Retinal pigment epithelial cell (primary cell): ENCODE measurements at regions not wholly inside any gene's neighbourhood (a gene's known extent, or its start where the extent isn't known, plus 50 kb on each side); places are given as distances from the start of the nearest gene placed in this dataset.
"Not testable (repeated sequence)": the region's sequence is repeated elsewhere in the genome, so short reads cannot be mapped to it uniquely, and the experiment has no call there.

ENCODE experiments used
- DNase-seq: peaks from one replicate; pipeline ENCODE4 v3.0.0-alpha.2; 2010; ENCODE audit warnings: low read depth
- H3K4me3 ChIP-seq: 2 replicates; pipeline ENCODE4 v1.5.1; 2011; ENCODE audit warnings: mild to moderate bottlenecking, low read length, control low read depth, moderate library complexity
- TF ChIP-seq, protein P1 (sequence below): conservative IDR thresholded peaks from 2 replicates; pipeline ENCODE4 v1.5.1; 2011; ENCODE audit warnings: low read depth, low read length, control low read depth, inconsistent platforms

DNA sequence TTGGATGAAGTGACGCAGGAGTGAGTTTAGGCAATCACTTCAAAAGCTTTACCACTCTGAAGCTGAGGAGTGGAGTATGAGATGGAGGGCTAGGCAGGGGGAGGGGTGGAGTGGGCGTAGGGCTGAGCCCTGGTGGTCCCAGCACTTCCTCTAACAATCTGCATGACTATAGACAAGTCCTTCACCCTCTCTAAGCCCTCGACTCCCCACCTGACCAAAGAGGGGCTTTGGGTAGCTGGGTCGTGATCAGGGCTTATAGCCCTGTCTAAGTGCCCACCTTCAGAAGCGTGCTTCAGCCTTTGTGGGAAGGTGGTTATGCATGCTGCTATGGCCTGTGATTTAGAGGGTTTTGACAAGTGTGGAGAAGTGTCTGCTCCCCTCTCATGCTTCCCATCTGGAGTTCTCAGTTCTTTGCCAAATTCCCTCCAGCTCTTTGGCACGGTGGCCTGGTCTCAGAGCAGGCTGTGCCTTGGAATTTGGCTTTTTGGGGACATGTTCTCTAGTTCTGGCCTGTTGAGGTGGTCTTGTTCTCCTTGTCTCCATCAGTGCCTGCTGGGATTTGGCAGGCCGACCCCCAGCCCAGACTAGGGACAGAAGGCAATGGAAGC is 53.0 kb downstream of the ACTBL2 start:
- no peak overlapping the region for H3K4me3 ChIP-seq
- TF ChIP-seq, protein P1, sequence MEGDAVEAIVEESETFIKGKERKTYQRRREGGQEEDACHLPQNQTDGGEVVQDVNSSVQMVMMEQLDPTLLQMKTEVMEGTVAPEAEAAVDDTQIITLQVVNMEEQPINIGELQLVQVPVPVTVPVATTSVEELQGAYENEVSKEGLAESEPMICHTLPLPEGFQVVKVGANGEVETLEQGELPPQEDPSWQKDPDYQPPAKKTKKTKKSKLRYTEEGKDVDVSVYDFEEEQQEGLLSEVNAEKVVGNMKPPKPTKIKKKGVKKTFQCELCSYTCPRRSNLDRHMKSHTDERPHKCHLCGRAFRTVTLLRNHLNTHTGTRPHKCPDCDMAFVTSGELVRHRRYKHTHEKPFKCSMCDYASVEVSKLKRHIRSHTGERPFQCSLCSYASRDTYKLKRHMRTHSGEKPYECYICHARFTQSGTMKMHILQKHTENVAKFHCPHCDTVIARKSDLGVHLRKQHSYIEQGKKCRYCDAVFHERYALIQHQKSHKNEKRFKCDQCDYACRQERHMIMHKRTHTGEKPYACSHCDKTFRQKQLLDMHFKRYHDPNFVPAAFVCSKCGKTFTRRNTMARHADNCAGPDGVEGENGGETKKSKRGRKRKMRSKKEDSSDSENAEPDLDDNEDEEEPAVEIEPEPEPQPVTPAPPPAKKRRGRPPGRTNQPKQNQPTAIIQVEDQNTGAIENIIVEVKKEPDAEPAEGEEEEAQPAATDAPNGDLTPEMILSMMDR = no peak
- no peak for DNase-seq

DNA sequence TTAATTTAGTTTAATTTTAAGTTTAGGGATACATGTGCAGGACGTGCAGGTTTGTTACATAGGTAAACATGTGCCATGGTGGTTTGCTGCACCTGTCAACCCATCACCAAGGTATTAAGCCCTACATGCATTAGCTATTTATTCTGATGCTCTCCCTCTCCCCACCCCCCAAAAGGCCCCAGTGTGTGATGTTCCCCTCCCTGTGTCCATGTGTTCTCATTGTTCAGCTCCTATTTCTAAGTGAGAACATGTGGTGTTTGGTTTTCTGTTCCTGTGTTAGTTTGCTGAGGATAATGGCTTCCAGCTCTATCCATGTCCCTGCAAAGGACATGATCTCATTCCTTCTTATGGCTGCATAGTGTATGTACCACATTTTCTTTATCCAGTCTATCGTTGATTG is 53.6 kb downstream of the ACTBL2 start:
- not testable (repeated sequence) for DNase-seq, H3K4me3 ChIP-seq

DNA sequence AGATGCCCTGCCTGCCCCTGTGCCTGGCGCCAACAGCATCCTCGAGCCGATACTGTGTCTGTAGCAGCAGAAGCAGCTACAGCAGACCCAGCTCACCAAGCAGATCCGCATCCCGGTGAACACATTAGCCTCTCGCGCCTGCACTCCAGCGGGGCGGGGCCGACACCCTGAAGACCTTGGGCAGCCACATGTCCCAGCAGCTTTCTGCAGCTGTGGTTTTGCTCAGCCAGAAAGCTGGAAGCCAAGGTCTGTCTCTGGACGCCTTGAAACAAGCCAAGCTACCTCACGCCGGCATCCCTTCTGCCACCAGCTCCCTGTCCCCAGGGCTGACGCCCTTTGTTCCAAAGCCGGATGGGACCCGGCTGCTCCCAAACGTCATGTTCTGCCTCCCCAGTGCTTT is 59.6 kb downstream of the ACTBL2 start:
- TF ChIP-seq, protein P1 = no peak
- DNase-seq = no peak
- no peak overlapping the region for H3K4me3 ChIP-seq

DNA sequence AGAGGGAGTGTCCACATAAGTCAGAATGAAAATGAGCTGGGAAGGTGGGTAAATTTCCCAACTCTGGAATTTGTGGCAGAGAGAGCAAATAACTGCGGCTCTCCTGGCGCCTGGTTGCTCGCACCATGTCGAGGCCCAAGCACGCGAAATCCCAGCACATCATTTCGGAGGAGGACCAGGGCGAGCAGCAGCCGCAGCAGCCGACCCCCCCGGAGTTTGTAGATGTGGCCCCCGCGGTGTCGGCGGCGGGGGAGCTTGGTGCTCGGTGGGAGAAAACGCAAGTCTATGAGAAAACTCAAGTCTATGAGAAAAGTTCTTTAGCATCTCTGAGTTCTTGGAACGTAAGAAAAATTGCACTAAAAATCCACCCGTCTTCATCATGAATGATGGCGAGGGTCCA is 60.3 kb downstream of the ACTBL2 start:
- DNase-seq = no peak
- H3K4me3 ChIP-seq = no peak overlapping the region

DNA sequence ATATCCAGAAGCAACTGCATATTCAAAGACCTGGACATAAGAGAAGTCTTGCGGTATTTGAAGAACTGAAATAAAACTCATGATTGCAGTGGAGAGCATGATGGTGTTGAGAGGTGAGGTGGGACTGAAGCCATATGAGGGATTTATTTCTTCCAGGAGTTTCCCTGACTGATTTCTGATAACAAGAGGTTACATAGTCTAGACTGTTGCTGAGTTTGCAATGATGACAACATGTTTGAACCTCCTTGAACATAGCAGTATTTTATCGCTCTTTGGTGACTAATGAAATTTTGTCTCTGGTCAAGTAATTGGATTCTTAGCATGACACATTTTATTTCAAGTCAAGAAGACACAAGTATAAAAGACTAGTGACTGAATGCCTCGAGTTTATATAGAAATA is 61.8 kb downstream of the ACTBL2 start:
- TF ChIP-seq, protein P1 = no peak
- DNase-seq = no peak

More for the DNA sequence above, 60.3 kb downstream of the ACTBL2 start:
- TF ChIP-seq, protein P1 = no peak

DNA sequence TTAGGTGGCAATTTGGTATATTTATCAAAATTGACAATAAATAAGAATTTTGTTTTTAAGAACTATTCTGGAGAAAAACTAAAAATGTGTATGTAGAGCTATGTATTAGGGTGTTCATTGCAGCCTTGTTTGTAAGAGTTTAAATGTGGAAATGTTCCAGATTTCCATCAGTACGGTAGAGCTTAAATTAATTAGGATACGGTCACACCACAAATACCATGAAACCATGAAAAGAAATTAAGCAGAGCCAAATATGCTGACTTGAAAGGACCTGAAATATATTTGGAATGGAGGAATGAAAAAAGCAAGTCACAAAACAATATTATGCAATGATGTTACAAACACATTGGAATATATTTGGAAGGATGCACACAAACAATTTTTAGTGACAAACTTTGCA is 64.6 kb downstream of the ACTBL2 start:
- TF ChIP-seq, protein P1 = no peak
- H3K4me3 ChIP-seq = no peak overlapping the region
- DNase-seq = no peak

More for the DNA sequence above, 61.8 kb downstream of the ACTBL2 start:
- H3K4me3 ChIP-seq = no peak overlapping the region

DNA sequence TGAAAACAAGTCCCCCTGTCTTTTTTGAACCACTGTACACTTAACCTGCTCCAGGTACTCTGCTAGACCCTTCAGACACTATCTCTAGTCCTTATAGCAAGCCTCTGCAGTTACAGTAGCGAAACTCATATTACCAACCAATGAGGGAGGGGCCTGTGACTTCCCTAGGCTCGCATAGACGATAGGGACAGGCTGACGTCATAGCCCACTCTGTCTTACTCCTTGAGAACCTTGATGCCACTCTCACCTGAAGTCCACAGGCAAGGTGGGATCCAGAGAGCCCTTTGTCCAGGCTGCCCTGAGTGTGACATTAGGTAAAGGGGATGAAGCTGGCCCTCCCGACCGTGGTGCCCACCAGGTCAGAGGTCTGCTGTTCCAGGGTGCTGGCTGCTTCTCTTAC is 65.3 kb downstream of the ACTBL2 start:
- TF ChIP-seq, protein P1 = no peak
- DNase-seq = no peak
- no peak overlapping the region for H3K4me3 ChIP-seq
